WTC11 (cell line): ENCODE measurements at regions not wholly inside any gene's neighbourhood (a gene's known extent, or its start where the extent isn't known, plus 50 kb on each side); places are given as distances from the start of the nearest gene placed in this dataset.

Experiments used
- ESRRA ChIP-seq: sonication (generic); formaldehyde crosslinking; IDR thresholded peaks from 2 replicates; pipeline ENCODE4 v1.8.1; 2022; ENCODE audit warnings: mild to moderate bottlenecking, missing genetic modification reagents, borderline replicate concordance
- NR2C2 ChIP-seq: sonication (generic); formaldehyde crosslinking; IDR thresholded peaks from 2 replicates; pipeline ENCODE4 v1.8.0; 2022; ENCODE audit warnings: mild to moderate bottlenecking, missing genetic modification reagents
- SP1 ChIP-seq: sonication (generic); formaldehyde crosslinking; conservative IDR thresholded peaks from 2 replicates; pipeline ENCODE4 v1.8.1; 2022; ENCODE audit warnings: missing genetic modification reagents
- TEAD4 ChIP-seq: sonication (generic); formaldehyde crosslinking; IDR thresholded peaks from 2 replicates; pipeline ENCODE4 v1.8.0; 2022; ENCODE audit warnings: mild to moderate bottlenecking, missing genetic modification reagents
- ZNF121 ChIP-seq: sonication (generic); formaldehyde crosslinking; IDR thresholded peaks from 2 replicates; pipeline ENCODE4 v1.8.0; 2023; ENCODE audit warnings: missing genetic modification reagents
- ZNF671 ChIP-seq: fragments of 250-450 bp; sonication (Bioruptor Pico); IDR thresholded peaks from 2 replicates; pipeline ENCODE4 v1.8.0; 2021; ENCODE audit warnings: mild to moderate bottlenecking
- TF ChIP-seq, protein P1 (sequence below): fragments of 250-450 bp; sonication (Bioruptor Pico); IDR thresholded peaks from 2 replicates; pipeline ENCODE4 v1.9.0; 2021; ENCODE audit warnings: mild to moderate bottlenecking
- TF ChIP-seq, protein P2 (sequence below): sonication (generic); formaldehyde crosslinking; IDR thresholded peaks from 2 replicates; pipeline ENCODE4 v1.8.0; 2022; ENCODE audit warnings: mild to moderate bottlenecking, missing genetic modification reagents
- TF ChIP-seq, protein P3 (sequence below): sonication (generic); formaldehyde crosslinking; IDR thresholded peaks from 2 replicates; pipeline ENCODE4 v1.8.1; 2023; ENCODE audit warnings: mild to moderate bottlenecking, missing genetic modification reagents
- TF ChIP-seq, protein P4 (sequence below): fragments of 200-600 bp; IDR thresholded peaks from 2 replicates; pipeline ENCODE4 v1.8.0; 2022; ENCODE audit warnings: antibody characterized with exemption
- TF ChIP-seq, protein P5 (sequence below): sonication (generic); formaldehyde crosslinking; IDR thresholded peaks from 2 replicates; pipeline ENCODE4 v1.8.1; 2022; ENCODE audit warnings: mild to moderate bottlenecking, moderate library complexity, missing genetic modification reagents
- TF ChIP-seq, protein P6 (sequence below): sonication (generic); formaldehyde crosslinking; IDR thresholded peaks from 2 replicates; pipeline ENCODE4 v1.8.0; 2023; ENCODE audit warnings: missing genetic modification reagents

DNA sequence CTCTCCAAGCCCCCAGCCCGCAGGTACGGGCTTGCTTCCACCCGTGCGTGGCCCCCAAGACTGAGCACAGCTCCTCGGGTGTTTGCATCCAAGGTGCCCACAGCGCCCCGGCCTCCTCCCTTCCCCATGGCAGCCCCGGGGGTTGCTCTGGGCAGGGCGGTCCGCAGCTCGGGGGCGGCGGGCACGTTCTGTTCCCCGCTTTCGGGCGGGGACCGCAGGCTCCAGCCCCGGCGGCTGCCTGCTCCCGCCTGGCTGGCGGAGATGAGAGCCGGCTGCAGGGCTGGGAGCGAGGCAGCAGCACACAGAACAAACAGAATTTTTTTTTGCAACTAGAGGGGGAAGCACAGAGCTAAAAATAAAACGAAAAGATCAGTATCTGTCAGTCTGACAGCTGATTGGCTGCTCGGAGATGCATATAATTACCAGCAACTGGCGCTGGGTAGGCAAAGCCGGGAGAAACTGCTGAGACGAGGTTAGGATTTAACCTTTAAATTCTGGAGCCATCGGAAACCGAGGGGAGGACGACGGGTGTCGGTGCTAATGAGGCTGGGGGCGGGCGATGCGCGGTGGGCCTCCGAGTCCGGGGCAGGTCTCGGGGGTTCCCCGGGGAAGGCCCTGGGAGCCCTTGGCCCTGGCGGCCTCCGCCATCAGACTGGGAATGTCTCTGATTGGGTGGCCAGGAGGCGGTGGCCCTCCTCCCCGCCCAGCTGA, 142.7 kb upstream of the IER5L start:
- TF ChIP-seq, protein P1, sequence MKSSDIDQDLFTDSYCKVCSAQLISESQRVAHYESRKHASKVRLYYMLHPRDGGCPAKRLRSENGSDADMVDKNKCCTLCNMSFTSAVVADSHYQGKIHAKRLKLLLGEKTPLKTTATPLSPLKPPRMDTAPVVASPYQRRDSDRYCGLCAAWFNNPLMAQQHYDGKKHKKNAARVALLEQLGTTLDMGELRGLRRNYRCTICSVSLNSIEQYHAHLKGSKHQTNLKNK (CRISPR knock-in tag), result no peak
- TF ChIP-seq TEAD4 (CRISPR knock-in tag) (no peak), NR2C2 (CRISPR knock-in tag) (no peak), ZNF121 (CRISPR knock-in tag) (no peak), ESRRA (CRISPR knock-in tag) (no peak), ZNF671 (CRISPR knock-in tag) (no peak), SP1 (CRISPR knock-in tag) (0 out of 2 replicates have a peak, but pooled peaks have one; percentile 25)
- TF ChIP-seq, protein P2, sequence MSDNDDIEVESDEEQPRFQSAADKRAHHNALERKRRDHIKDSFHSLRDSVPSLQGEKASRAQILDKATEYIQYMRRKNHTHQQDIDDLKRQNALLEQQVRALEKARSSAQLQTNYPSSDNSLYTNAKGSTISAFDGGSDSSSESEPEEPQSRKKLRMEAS (CRISPR knock-in tag), result peak; percentile 51
- TF ChIP-seq, protein P3, sequence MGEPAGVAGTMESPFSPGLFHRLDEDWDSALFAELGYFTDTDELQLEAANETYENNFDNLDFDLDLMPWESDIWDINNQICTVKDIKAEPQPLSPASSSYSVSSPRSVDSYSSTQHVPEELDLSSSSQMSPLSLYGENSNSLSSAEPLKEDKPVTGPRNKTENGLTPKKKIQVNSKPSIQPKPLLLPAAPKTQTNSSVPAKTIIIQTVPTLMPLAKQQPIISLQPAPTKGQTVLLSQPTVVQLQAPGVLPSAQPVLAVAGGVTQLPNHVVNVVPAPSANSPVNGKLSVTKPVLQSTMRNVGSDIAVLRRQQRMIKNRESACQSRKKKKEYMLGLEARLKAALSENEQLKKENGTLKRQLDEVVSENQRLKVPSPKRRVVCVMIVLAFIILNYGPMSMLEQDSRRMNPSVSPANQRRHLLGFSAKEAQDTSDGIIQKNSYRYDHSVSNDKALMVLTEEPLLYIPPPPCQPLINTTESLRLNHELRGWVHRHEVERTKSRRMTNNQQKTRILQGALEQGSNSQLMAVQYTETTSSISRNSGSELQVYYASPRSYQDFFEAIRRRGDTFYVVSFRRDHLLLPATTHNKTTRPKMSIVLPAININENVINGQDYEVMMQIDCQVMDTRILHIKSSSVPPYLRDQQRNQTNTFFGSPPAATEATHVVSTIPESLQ (CRISPR knock-in tag), result no peak
- TF ChIP-seq, protein P4, sequence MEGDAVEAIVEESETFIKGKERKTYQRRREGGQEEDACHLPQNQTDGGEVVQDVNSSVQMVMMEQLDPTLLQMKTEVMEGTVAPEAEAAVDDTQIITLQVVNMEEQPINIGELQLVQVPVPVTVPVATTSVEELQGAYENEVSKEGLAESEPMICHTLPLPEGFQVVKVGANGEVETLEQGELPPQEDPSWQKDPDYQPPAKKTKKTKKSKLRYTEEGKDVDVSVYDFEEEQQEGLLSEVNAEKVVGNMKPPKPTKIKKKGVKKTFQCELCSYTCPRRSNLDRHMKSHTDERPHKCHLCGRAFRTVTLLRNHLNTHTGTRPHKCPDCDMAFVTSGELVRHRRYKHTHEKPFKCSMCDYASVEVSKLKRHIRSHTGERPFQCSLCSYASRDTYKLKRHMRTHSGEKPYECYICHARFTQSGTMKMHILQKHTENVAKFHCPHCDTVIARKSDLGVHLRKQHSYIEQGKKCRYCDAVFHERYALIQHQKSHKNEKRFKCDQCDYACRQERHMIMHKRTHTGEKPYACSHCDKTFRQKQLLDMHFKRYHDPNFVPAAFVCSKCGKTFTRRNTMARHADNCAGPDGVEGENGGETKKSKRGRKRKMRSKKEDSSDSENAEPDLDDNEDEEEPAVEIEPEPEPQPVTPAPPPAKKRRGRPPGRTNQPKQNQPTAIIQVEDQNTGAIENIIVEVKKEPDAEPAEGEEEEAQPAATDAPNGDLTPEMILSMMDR, result no peak
- TF ChIP-seq, protein P5, sequence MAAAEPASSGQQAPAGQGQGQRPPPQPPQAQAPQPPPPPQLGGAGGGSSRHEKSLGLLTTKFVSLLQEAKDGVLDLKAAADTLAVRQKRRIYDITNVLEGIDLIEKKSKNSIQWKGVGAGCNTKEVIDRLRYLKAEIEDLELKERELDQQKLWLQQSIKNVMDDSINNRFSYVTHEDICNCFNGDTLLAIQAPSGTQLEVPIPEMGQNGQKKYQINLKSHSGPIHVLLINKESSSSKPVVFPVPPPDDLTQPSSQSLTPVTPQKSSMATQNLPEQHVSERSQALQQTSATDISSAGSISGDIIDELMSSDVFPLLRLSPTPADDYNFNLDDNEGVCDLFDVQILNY (CRISPR knock-in tag), result 0 out of 2 replicates have a peak, but pooled peaks have one; percentile 34
- TF ChIP-seq, protein P6, sequence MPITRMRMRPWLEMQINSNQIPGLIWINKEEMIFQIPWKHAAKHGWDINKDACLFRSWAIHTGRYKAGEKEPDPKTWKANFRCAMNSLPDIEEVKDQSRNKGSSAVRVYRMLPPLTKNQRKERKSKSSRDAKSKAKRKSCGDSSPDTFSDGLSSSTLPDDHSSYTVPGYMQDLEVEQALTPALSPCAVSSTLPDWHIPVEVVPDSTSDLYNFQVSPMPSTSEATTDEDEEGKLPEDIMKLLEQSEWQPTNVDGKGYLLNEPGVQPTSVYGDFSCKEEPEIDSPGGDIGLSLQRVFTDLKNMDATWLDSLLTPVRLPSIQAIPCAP (CRISPR knock-in tag), result no peak
